Upper lobe of right lung (tissue), 1 donor: ENCODE measurements at regions not wholly inside any gene's neighbourhood (a gene's known extent, or its start where the extent isn't known, plus 50 kb on each side); places are given as distances from the start of the nearest gene placed in this dataset.

Experiments used
- ATAC-seq: fragments of 200-7000 bp; cut with Tn5 transposase; one replicate; pipeline ENCODE4 v1.9.1; 2020; ENCODE audit warnings: mild to moderate bottlenecking, moderate library complexity
- DNase-seq: peaks from one replicate; pipeline ENCODE4 v3.0.0-alpha.2; 2020
- H3K27ac ChIP-seq: fragments of 200-600 bp; one replicate; pipeline ENCODE4 v1.8.0; 2022
- H3K27me3 ChIP-seq: fragments of 200-600 bp; one replicate; pipeline ENCODE4 v1.8.0; 2022; ENCODE audit warnings: mild to moderate bottlenecking
- H3K36me3 ChIP-seq: fragments of 200-600 bp; one replicate; pipeline ENCODE4 v1.8.0; 2022
- H3K4me1 ChIP-seq: fragments of 200-600 bp; one replicate; pipeline ENCODE4 v1.8.0; 2022
- H3K4me3 ChIP-seq: fragments of 200-600 bp; one replicate; pipeline ENCODE4 v1.8.0; 2022; ENCODE audit warnings: mild to moderate bottlenecking
- H3K9me3 ChIP-seq: fragments of 200-600 bp; one replicate; pipeline ENCODE4 v1.8.0; 2022
- CTCF ChIP-seq: fragments of 200-600 bp; IDR thresholded peaks from one replicate; pipeline ENCODE4 v1.8.0; 2022; ENCODE audit warnings: antibody characterized with exemption
- intact Hi-C: fragments of 100-400 bp; cut with DNase I; formaldehyde crosslinking; loops from one replicate; pipeline ENCODE4 v1.11.0; 2022
- donor health status: DM: no; HTN: yes; CAD: no; lungs with severe emphysema.

GRCh38 chr1:209383907-209384709, 199.4 kb upstream of the CAMK1G start:
- ATAC-seq (no peak), DNase-seq (no peak)
- Histone ChIP-seq H3K4me3 (no peak overlapping the region), H3K4me1 (no peaks in the 10 kb centered on the region), H3K27me3 (no peaks in the 10 kb centered on the region), H3K27ac (no peak overlapping the region), H3K9me3 (no peaks in the 10 kb centered on the region), H3K36me3 (no peaks in the 10 kb centered on the region)
- TF ChIP-seq CTCF, result no peak
- intact Hi-C loops, result no loop called here

GRCh38 chr1:209384710-209385550, 198.6 kb upstream of the CAMK1G start:
- intact Hi-C loops, result no loop called here
- DNase-seq (no peak), ATAC-seq (no peak)
- Histone ChIP-seq H3K27me3 (no peaks in the 10 kb centered on the region), H3K36me3 (no peaks in the 10 kb centered on the region), H3K27ac (no peak overlapping the region), H3K4me3 (no peak overlapping the region), H3K9me3 (no peaks in the 10 kb centered on the region), H3K4me1 (no peaks in the 10 kb centered on the region)
- no peak for TF ChIP-seq CTCF

GRCh38 chr1:209386156-209386555, 197.4 kb upstream of the CAMK1G start:
- DNase-seq (no peak), ATAC-seq (no peak)
- no peaks in the 10 kb centered on the region for H3K36me3 ChIP-seq
- no peaks in the 10 kb centered on the region for H3K9me3 ChIP-seq
- no peaks in the 10 kb centered on the region for H3K27me3 ChIP-seq
- H3K27ac ChIP-seq, result no peak overlapping the region
- H3K4me1 ChIP-seq, result no peaks in the 10 kb centered on the region
- no peak for TF ChIP-seq CTCF
- H3K4me3 ChIP-seq, result no peak overlapping the region
- intact Hi-C loops, result no loop called here

GRCh38 chr1:209387271-209387968, 196.1 kb upstream of the CAMK1G start:
- intact Hi-C loops, result no loop called here
- no peak overlapping the region for H3K27ac ChIP-seq
- no peaks in the 10 kb centered on the region for H3K9me3 ChIP-seq
- H3K4me1 ChIP-seq, result no peaks in the 10 kb centered on the region
- no peak for TF ChIP-seq CTCF
- ATAC-seq (no peak), DNase-seq (no peak)
- H3K27me3 ChIP-seq, result no peaks in the 10 kb centered on the region
- no peaks in the 10 kb centered on the region for H3K36me3 ChIP-seq
- H3K4me3 ChIP-seq, result no peak overlapping the region

GRCh38 chr1:209387969-209388329, 195.6 kb upstream of the CAMK1G start:
- intact Hi-C loops, result no loop called here
- H3K4me1 ChIP-seq, result no peaks in the 10 kb centered on the region
- DNase-seq (no peak), ATAC-seq (peak; percentile 73)
- no peak overlapping the region for H3K4me3 ChIP-seq
- H3K27ac ChIP-seq, result no peak overlapping the region
- H3K27me3 ChIP-seq, result no peaks in the 10 kb centered on the region
- no peaks in the 10 kb centered on the region for H3K9me3 ChIP-seq
- no peaks in the 10 kb centered on the region for H3K36me3 ChIP-seq
- no peak for TF ChIP-seq CTCF
